Spleen (tissue), 7 donors: ENCODE measurements at regions not wholly inside any gene's neighbourhood (a gene's known extent, or its start where the extent isn't known, plus 50 kb on each side); places are given as distances from the start of the nearest gene placed in this dataset.

Source experiments
- CTCF ChIP-seq, 11 experiments: fragments of 200-600 bp in 7 of 11; fragments of 450-650 bp in 4 of 11; sonication (generic) in 4 of 11; IDR thresholded peaks in 8 of 11; conservative IDR thresholded peaks in 3 of 11; 1 replicate in 7 of 11; 2 replicates in 4 of 11; pipeline versions ENCODE4 v1.4.0 to v1.8.0; 2016 to 2021; ENCODE audit warnings: antibody characterized with exemption in 11 of 11, inconsistent platforms in 4 of 11, mild to moderate bottlenecking in 1 of 11
- POLR2A ChIP-seq, 3 donors: fragments of 450-650 bp; IDR thresholded peaks; one replicate each; pipeline ENCODE4 v1.5.1; 2017; ENCODE audit warnings: antibody characterized with exemption in 3 of 3, mild to moderate bottlenecking in 1 of 3
- POLR2AphosphoS5 ChIP-seq, 3 donors: sonication (generic); formaldehyde crosslinking; IDR thresholded peaks; one replicate each; pipeline ENCODE4 v1.5.1; 2017; ENCODE audit warnings: antibody characterized with exemption in 3 of 3
- donor health status: DM: no; HTN: no; CAD: no; lungs with moderate emphysema.
- donor health status: DM: no; HTN: no; CAD: no.
- donor health status: DM: no; HTN: no; CAD: no.

DNA sequence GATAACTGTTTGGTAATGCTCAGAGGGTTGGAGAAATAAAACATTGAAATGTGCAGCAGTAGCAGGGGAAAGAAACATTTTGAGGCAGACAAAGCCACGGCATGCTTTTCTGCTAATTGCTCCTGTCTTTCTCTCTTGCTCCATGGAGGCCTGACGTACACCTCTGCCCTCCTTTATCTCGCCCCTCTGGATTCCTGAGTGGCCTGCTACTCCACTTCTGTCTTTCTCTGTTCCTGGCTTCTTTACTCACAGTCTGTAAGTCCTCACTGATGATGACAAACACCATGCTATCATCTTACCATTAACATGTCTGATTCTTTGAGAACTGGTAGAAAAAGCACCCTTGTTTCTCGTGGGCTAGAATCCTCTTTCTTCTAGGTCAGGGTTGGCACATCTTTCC is 392.9 kb downstream of the MEIS1 start:
- TF ChIP-seq CTCF (IDR thresholded peaks at IDR 0.05 in 8 of 11, conservative IDR thresholded peaks at IDR 0.05 in 3 of 11) (no peak), POLR2A (IDR thresholded peaks at IDR 0.05) (no peak), POLR2AphosphoS5 (IDR thresholded peaks at IDR 0.05) (no peak)
